GM12801 (cell line): ENCODE measurements at regions not wholly inside any gene's neighbourhood (a gene's known extent, or its start where the extent isn't known, plus 50 kb on each side); places are given as distances from the start of the nearest gene placed in this dataset.

Experiments
- TF ChIP-seq, protein P1 (sequence below): IDR thresholded peaks from one replicate; pipeline ENCODE4 v1.5.1; 2011; ENCODE audit warnings: control low read depth; ENCODE audit not compliant: insufficient read length; ENCODE audit errors: extremely low read depth

DNA sequence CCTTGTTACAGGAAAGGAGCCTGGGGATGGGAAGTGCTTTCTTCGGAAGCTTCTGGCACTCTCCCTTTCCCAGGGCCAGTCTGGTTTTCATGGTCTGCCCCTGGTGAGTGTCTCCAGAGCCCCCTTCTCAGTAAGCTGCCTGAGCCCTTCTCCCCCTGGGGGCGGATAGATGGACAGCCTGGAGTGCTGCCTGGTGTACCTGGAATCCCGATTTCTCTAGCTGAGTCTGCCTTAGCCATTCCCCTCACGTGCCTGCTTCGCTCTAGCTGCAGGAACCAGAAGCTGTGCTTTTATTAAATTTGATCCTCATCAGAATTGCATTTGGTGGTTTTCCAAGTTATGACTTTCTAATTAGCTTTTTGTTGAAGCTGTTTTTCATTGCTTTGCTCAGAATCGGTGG lies 152.9 kb upstream of the NAV2 start:
- TF ChIP-seq, protein P1, sequence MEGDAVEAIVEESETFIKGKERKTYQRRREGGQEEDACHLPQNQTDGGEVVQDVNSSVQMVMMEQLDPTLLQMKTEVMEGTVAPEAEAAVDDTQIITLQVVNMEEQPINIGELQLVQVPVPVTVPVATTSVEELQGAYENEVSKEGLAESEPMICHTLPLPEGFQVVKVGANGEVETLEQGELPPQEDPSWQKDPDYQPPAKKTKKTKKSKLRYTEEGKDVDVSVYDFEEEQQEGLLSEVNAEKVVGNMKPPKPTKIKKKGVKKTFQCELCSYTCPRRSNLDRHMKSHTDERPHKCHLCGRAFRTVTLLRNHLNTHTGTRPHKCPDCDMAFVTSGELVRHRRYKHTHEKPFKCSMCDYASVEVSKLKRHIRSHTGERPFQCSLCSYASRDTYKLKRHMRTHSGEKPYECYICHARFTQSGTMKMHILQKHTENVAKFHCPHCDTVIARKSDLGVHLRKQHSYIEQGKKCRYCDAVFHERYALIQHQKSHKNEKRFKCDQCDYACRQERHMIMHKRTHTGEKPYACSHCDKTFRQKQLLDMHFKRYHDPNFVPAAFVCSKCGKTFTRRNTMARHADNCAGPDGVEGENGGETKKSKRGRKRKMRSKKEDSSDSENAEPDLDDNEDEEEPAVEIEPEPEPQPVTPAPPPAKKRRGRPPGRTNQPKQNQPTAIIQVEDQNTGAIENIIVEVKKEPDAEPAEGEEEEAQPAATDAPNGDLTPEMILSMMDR = no peak

DNA sequence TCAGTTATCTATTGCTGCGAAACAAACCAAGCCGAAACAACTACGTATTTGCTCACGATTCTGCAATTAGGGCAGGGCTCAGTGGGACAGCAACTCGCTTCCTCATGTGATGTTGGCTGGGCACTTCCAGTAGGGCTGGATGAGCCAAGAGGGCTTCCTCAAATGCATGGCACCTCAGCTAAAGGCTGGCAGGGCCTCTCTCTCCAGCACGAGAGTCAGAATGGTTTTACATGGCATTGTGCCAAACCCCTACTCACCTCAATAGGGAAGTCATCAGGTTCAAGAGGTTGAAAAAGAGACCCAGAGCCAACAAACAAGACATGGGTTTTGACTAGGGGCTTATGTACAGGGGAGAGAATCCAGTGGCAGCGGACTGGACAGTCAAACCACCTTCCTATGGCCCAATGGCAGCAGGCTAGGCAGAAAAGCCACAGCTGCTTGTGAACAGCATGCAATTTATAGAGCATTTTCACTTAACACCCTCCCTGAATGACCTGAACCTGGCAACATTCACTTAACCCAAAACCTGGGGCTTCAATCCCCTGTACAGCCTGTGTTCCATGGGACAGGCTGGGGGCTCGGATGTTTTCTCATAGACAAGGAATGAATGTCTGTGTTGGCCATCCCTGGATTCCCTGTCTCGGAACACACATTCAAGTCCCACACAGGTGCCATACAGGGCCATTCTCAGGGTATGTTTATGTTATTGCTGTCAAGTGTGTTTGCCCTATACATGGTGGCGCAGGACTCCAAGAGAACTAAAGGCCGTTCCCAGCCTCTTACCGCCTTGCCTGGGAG lies 154.2 kb upstream of the NAV2 start:
- TF ChIP-seq, protein P1 = no peak

DNA sequence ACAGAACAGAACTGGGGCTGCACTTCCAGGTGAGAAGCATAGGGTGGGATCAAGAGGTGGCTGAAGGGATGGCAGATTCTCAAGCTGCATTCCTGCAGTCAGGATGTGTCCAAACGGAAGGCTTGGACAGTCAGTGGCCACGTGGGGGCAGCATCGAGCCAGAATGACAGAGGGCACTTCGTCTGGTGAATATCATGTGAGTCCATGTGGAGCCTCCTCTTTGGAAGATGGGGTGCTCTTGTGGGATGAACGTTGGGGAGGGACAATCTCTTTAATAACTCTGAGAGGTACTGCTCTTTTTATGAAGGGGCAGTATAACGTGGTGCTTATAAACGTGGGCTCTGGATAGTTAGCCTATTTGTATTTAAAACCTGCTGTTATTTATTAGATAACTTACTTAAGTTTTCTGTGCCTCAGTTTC lies 154.9 kb upstream of the NAV2 start:
- TF ChIP-seq, protein P1 = peak; percentile 52

DNA sequence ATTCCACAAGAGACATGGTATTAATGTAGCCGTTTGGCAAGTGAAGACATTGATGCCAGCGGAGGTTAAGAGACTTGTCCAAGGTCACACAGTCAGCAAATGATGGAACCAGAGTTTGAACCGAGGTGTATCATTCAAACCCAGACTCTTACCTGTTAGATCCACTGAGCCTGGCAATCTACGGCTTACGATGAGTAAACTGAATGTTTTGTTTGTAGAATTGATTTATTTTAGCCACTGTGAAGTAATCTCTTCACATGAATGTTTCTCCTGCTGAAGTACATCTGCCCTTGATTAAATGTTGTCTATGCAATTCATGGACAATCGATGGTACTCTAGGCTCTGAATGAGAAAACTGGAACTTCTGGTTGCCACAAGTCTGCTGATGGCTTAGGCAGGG lies 155.5 kb upstream of the NAV2 start:
- TF ChIP-seq, protein P1 = no peak

DNA sequence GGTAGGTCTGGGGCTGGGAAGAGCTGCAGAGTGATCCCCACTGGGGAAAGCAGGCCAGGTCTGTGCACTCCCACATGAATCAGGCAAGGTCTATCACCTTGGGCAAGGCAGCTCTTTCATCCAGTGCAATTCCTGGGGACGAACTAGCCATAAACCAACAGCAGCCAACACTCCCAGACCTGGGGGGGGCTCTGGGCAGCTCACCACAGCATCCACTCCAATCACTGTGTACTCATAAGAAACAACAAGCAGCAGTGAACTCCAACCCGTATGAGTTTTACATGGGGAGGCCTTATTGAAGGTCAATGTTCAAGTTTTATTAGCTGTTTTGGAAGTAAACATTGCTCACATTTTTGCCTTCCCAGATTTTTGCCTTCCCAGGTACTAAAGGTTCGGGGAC lies 157.4 kb upstream of the NAV2 start:
- TF ChIP-seq, protein P1 = no peak

DNA sequence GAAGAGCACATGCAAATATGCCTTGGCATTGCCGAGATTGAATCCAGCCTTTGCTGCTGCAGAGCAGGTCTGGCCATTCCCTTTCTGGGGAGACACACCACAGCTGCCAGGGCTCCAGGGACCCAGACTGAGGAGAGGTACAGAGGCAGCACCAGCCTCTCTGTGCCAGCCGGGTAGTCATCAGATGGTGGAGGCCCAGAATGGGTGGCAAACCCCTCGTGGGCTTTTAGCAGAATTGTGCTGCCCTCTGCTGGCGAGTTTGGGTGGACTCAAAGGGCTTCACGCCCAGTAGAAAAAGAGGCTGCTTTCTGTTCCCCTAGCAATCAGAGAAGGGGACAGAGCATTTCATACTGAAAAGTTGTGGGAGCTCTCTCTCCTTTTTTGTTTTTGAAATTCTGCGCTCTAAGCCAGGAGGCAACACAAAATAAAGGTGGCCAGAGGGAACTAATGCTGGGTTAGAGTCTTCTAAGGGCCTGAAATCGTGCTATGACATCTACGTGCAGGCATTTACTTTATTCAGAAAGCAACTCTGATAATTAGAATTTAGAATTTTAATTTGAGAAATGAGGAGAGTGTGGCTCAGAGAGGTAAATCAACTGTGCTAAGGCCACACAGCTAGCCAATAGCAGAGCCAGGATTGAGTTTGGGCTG lies 158.8 kb upstream of the NAV2 start:
- TF ChIP-seq, protein P1 = peak; percentile 15

DNA sequence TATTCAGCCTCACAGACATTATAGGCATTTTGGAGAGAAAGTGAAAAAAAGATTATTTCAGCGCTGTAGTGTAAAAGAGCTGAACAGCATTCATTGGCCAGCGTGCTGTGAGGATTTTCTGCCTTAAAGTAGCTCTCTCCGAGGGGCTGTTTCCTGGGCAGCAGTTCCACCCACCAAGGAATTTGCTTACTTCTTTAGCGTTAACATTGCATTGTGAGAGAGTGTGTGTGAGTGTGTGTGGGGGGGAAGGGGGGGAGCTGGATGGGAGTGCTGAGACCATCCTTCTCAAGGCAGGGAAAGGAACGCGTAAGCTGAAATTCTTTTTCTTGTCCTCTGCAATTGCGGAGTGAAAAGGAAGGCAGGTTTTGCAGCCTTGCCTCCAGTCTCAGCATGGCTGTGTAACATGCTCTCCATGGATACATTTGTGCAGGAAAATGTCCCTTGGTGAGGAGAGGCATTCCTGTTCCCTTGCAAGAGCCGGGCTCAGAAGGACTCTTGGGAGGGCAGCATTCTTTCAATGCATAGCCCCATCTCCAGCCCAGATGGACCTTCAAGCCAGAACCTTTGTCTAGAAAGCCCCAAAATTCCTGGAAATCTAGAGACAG lies 159.9 kb upstream of the NAV2 start:
- TF ChIP-seq, protein P1 = no peak
